Daoy (cell line): ENCODE measurements at regions not wholly inside any gene's neighbourhood (a gene's known extent, or its start where the extent isn't known, plus 50 kb on each side); places are given as distances from the start of the nearest gene placed in this dataset.
A peak's percentile ranks its signal among the peaks of the same experiment; 100 is the strongest.

Source experiments
- DNase-seq: peaks from one replicate; pipeline ENCODE4 v3.0.0-alpha.2; 2015; ENCODE audit warnings: low read depth

DNA sequence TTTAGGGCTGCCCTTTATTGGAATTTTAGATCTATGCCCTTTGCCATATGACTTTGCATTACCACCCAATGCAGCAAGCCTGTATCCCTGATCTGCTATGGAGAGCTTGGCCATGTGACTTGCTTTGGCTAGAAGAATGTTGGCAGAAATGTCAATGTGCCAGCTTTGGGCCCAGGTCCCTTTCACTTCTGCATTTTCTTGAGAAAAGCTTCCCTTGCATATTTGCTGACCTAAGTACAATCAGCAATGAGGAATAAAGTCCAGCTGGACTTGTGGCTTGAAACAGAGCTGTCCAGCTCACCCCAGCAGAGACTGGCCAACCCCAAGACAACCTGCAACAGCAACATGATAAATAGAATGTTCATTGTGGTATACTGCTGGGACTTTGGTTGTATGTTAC lies 135.9 kb downstream of the PAH start:
- DNase-seq, result no peak

DNA sequence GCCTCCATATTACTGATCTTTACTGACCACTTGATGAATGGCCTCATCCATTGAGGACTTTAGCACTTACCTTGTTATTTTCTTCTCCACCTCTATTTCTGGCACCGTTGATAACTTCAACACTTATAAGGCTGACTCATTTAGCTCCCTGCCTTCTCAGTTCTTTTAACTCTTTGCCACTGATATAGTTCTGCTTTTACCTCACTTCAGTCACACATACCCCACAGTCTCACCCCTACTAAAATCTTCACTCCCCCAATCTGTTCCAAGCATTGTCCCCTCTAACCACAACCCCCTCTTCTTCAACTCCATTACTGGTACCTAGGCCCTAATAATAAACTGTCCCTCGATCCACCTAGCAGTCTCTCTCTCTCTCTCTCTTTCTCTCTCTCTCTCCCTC lies 141.0 kb downstream of the PAH start:
- DNase-seq, result no peak

DNA sequence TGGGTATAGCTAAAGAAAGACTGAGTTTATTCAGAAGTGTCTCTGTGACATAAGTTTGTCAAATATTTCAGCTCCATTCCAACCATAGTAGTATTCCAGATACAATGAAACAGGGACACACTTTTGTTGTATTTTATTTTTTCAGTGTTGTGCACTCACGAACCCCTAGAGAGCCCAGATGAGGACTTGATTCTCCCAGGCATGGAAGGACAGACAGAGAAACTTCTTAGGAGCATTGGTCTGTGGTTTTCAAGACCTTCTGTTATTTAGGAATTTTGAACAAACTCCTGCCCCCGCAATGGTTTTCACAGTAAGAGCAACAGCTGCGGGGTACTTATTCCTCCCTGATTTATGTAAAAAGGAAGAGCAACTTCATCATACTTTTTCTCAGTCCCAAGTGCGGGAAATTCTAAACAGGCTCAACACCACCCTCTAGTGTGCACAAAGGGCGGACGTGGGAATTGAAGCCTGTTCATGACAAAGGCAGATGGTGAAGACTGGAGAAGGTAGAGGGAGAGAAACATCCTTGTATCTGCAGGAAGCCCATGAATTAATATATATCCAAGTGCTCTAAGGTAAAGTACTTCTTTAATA lies 147.6 kb downstream of the PAH start:
- DNase-seq, result peak; percentile 65

DNA sequence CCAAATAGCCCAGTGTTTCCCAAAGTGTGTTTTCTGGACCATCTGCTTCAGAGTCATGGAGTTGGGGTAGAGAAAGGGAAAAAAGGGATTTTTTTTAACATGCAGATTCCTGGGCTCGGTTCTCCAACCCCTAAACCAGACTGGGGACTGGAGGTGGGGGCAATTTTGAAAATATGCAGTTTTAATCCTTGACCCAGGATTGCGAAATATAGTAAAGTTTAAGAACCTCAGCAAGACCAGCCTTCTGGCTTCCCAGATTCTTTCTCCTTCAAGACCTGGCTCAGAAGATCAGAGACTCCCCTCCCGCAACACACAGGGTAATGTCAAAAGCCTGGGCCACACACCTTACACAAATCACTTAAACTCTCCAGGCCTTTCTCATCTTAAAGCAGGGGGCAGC lies 150.1 kb downstream of the PAH start:
- DNase-seq, result no peak

DNA sequence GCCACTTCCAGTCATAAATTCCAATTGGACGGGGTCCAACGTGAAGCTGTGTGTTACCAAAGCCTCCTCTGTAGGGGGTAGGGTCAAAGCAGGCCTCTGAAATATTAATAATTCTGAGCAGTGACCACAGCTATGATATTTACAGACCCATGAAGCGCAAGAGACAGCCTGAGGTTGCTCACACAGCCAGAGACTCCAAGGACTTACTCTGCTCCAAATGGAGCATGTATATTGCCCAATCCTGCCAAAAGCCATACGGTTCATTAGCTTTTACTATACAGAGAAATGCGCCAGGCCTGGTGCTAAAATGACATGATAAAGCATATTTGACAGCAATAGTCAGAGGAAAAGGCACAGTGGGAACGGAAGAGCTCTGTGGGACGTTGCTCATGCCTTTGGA lies 151.3 kb downstream of the PAH start:
- DNase-seq, result peak; percentile 70

DNA sequence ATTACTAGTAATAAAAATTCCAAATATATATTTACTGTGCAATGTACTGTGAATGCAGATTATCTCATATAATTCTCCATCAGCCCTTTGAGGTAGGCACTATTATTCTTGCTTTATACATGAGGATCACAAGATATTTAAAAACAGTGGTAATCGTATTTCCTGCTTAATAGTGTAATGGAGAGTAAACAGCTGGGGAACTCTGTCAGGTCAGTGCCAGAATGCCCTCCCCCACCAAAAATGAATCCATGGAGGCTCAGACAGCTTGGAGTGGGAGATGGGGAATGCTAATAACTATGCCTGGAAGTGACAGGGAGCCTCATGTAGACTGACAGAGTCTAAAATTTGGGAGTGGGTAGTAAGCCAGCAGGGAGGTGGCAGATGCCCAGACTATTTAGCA lies 153.6 kb downstream of the PAH start:
- no peak for DNase-seq

DNA sequence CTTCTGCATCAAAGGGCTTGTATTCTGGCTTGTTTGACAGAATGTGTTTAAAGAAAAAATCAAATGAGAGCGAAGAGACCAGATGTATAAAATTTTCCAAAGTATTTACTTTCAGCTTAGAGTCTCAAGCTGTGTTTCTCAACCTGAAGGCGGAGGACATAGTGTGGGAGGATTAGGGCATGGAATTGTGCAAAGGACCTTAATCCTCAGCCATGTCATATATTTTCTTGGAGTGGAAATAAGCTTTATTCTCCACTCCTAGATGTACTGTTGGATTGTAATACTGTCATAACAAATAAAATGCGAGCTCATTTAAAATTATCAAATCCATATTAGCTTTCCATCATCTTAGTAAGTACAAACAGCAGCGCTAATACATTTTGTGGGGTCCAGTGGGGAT lies 154.0 kb downstream of the PAH start:
- no peak for DNase-seq

DNA sequence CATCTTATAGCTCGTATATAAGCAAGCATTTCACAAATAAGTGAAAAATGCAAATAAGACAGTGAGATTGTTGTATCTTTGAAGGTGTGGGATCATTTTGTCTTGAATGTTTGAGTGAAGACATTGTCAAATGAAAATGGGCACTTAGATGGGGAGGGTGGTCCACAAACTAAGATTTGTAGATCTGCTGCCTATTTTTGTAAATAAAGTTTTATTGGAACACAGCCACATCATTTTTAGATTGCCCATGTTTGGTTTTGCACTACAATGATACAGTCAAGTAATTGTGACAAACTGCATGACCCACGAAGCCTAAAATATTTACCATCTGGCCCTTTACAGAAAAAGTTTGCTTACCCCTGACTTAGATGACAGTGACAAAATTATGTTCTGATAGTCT lies 156.7 kb downstream of the PAH start:
- no peak for DNase-seq

DNA sequence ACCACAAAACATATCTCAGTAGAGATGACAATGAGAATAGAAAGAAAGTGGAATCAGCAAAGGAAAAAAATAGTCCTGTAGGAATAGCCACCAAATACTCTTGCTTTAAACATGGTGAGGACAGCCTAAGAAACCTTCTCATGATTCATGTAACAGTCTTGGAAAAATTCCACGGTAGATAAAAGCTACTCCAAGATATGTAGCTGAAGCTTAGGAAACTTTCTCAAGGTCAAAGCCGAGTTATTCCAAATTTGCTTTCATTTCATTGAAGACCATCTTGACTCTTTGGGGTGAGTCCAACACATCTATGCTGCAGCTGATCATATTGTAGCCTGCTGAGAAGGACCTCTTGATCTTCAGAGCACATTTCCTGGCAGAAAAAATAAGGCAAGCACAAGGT lies 157.6 kb downstream of the PAH start:
- DNase-seq, result no peak

DNA sequence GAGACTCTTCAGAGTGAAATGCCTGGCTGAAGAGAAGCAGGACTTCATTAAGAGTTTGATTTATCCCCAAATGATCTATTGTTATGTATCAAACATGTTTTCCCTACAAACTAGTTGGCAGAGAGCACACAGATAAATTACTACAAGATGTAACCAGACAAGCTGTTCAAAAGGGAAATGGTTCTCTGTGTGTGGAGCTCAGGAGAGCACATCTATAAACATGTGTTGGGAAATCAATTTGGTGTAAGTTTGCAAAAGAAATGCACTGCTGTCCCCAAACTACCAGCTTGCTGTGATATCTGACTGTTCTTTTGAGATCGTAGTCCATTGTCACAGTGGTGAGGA lies 159.2 kb downstream of the PAH start:
- no peak for DNase-seq

DNA sequence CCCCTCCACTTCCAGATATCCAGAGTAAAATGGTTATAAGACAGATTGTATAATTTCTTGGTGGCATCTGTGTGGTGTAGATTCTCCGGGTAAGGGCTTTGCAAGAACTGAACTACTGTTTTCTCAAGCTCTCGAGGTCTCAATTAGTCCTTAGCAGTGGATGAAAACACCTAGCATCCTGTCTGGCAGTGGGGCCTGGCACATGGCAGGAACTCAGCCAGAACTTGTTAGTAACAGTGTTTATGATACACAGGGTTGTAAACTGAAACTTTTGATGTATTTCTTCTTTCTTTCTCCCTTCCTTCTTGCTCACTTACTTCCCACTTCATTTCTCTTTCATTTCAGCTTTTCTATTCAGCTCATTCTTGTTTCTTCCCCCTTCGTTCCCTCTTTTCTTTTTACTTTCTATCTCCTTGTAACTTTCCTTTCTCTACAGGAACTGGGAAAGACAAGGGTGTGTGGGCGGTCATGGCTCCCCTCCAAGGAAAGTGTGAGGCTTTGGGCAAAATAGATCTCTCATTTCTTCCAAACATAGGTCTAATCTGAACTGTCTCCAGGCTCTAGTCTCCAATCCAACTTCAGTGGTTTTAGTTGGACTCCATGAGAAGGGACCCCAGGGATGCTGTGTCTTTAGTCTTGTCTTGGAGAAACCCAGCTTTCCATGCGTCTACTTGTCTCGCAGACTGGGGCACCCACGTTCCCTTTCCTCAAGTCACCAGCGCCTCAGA lies 159.7 kb downstream of the PAH start:
- DNase-seq, result peak; percentile 12

DNA sequence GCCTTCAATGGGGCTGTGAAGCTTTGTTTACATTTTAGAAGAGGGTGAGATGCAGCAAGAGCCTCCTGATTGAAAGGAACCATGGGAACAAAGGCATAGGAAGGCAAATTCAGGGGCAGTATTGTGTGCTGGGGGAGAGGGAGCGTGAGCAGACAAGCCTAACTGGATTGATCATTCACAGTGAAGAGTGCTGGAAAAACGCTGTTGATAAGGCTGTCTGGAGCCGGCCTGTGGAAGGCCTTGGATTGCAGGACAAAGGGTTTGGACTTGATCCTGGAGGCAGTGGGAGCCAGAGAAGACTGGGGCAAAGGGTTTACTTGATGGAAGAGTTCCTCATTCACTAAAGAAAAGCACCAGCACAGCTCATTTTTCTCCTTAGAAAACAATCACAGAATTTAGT lies 160.5 kb downstream of the PAH start:
- no peak for DNase-seq

DNA sequence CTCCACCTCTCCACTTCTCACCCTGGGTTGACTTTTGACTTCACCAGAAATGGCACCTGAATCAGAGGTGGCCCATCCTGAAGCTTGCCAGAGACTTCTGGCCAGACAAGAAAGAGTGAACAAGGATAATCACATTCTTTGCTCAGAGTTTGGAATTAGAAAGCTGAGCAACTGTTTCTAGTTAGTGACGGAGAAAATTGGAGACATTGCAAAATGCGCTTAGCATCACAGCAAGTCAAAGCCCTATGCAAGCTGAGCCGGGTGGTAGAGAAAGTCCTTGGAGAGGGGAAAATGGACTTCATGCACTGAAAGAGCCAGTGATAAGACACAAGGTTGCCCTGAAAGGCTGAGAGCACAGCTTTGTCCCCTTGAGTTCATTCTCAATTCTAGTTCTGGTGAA lies 161.8 kb downstream of the PAH start:
- no peak for DNase-seq

DNA sequence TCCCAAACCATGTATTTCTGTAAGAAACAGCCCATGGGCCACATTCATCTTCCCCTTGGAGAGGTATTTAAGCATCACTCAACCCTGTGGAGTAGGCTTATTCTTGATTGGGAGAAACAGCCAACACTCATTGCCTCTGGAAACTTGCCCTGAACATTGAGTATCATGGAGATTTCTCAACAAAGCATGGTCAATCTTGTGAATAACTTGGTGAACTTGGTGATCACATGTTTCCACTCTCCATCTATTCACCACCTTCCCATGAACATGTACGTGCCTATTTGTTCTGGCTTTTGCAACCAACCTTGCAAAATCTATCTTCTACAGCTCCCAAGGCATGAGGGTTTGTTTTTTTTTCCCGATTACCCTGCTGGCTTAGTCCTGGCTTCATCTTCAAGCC lies 163.2 kb downstream of the PAH start:
- DNase-seq, result no peak

DNA sequence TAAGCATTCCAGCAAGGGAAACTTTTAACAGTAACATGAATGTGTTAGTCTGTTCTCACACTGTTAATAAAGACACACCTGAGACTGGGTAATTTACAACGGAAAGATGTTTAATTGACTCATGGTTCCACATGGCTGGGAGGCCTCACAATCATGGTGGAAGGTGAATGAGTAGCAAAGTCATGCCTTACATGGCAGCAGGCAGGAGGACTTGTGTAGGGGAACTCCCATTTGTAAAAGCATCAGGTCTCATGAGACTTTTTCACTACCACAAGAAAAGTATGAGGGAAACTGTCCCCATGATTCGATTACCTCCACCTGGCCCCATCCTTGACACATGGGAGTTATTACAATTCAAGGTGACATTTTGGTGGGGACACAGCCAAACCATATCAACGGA lies 168.3 kb downstream of the PAH start:
- no peak for DNase-seq

DNA sequence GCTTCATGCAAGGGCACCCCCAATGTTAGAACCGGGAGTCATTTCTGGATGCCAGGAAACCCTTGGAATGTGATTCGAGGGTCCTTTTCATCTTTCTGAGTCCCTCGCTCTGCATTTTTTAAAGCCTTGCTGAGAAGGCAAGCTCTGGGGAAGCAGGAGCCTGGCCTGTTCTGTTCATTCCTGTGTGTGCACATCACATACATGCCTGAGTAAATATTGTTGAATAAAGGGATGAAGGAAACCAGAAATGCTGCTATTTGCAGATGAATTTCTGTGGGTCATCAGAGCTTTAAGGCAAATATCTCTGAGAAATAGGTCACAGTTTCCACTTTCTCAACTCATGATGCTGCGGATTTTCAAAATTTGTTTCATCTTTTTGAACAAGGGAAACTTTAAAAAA lies 170.1 kb downstream of the PAH start:
- no peak for DNase-seq

DNA sequence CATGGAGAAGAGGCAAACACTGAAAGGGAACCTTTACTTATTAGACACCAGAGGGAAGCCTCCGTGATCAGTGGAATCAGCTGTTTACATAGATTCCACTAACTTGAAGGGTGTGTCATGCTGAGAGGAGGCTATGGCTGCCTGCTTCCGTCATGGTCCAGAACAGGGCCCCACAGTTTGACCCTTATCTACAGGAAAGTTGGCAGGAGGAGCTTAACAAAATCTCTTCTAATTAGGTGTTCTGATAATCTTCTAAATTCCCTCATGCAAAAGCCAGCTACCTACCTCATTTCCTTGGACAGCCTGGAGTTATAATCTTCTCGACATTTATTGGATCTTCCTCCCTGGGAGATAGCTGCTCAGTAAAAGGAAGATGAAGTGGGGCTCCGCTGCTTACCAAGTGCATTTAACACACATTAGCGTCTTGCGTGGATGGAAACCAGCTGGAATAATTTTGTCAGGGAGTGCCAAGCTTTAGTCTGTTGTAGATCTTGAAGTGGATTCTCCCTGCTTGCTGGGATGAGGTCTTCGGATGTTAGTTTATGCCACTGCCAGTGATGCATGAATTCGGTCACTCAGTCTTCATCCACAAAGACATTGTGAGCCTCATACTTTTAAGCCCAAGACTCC lies 171.0 kb downstream of the PAH start:
- DNase-seq, result no peak

DNA sequence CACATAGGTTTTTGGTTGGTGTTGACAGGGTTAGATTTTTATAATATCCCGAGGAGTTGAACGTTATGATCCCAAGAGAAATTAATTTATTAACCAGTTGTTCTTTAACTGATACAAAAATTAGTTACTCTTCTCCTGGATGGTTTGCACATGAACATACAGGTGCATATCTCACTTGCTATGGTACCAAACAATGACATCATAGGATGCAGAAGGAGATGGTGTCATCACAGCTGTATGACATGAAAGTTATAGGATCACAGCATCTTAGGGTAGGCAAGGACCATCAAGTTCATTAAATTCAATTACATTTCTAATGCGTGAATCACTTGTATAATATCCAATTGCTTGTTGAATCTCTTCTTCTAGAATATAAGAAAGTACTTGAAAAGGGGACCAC lies 175.8 kb downstream of the PAH start:
- no peak for DNase-seq

DNA sequence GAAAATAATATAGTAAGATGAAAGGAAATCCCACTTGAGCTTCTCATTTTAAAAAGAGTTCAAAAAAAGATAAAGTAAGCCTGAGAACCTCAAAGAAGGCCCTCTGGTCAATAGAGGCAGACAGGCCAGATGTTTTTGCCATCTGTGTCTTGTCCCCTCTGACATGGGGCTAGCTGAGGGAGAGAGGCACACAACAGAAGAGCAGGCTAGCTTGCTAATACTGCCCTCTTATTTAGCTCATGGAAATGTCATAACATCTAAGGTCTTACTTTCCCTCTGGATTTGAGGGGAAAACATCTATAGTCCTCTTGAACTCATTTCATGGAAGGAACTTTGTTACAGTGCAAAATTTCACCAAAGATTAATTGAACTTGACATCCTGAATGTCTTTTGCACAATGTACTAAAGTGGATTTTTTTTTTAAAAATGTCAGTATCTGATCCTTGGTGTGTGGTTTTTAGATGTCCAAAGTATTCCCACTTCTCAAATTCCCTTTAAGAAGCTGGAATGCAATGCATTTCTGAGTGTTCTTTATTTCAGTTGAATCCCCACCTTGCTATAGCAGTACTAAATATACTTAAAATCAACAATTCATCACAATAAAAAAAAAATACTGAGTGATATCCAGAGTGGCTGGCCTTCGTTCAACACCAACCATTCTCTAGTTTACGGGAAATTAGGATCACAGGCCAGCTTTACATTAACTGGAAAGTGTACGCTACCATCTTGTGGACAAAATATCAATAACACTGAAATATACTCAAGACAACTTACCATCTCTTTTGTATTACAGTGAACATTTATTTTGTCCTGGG lies 176.7 kb downstream of the PAH start:
- no peak for DNase-seq

DNA sequence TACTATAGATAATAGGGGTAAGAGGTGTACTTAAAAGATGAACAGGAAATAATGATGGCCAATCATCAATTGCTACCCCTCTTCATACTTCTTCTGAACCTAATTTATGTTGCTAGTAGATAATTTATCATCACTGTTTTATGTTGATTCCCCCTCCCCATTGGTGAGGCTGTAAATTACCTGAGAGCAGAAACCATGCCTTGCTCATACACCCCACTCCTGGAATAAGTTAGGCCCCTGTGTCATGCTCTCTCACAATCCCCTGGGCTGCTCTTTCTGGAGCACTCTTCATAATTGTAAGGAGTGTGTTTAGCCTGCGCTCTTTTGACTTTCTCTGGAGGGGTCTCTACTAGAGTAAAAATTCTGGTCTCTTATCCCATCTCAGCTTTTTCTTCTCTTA lies 180.7 kb downstream of the PAH start:
- DNase-seq, result no peak

DNA sequence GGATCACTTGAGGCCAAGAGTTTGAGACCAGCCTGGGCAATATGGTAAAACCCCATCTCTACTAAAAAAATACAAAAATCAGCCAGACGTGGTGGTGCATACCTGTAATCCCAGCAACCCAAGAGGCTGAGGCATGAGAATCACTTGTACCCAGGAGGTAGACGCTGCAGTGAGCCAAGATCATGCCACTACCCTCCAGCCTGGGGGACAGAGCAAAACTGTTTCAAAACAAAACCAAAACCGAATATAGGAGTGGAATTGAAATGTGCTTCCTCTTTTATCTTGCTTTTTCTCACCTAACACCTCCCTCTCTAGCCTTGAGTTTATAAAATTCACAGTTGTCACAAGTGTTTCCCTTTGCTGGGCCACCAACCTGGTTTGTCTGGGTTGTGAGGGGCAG lies 181.9 kb downstream of the PAH start:
- no peak for DNase-seq

DNA sequence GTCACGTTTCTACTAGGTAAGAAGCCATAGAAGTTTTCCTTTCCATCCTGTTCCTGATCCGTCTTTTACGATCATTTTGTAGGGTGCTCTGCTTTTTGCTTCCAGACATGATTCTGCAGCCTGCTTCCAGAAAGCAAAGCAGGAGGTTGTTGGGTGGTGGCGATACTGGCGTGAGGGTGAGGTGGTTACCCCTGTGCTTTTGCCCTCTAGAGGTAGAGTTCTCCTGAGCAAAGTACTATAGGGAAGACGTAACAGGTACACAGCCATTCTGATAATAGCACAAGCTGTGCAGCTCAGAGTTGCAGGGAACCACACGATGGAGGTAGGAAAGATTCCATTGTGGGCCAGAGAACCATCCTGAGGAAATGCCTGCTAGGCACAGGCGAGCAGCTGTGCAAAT lies 186.0 kb downstream of the PAH start:
- DNase-seq, result no peak
